A673 (cell line): ENCODE measurements at regions not wholly inside any gene's neighbourhood (a gene's known extent, or its start where the extent isn't known, plus 50 kb on each side); places are given as distances from the start of the nearest gene placed in this dataset.

Experiments
- BruUV-seq: library from RNA; stranded (reverse); fragments of 400-500 nt; replicated peaks from 2 replicates; lab custom pipeline; 2021; lab: Mats Ljungman, UMichigan
- CTCF ChIA-PET: fragments of 300-600 bp; sonication (Branson Sonifier 250); formaldehyde crosslinking; loops from one replicate; lab custom pipeline; 2022; ENCODE audit warnings: antibody characterized with exemption; lab: Charles Lee
- POLR2A ChIA-PET: fragments of 300-600 bp; sonication (Branson Sonifier 250); formaldehyde crosslinking; loops from one replicate; lab custom pipeline; 2022; ENCODE audit warnings: antibody characterized with exemption; ENCODE audit not compliant: low non-redundant PET; lab: Charles Lee
- DNase-seq: peaks from one replicate; pipeline ENCODE4 v3.0.0-alpha.2; 2015; ENCODE audit warnings: low spot score
- H3K27ac ChIP-seq: fragments of 200-600 bp; sonication (generic); 2 replicates; pipeline ENCODE4 v1.5.1; 2016; ENCODE audit warnings: mixed run types, low read depth, mild to moderate bottlenecking, mixed read lengths, antibody characterized with exemption, low read length; ENCODE audit not compliant: poor library complexity, severe bottlenecking
- H3K27me3 ChIP-seq: fragments of 200-600 bp; sonication (generic); replicated peaks from 2 replicates; pipeline ENCODE4 v1.6.1; 2017; ENCODE audit warnings: mixed run types, low read depth, mild to moderate bottlenecking, mixed read lengths, antibody characterized with exemption, low read length; ENCODE audit not compliant: insufficient read depth, poor library complexity
- H3K36me3 ChIP-seq: fragments of 200-600 bp; sonication (generic); 2 replicates; pipeline ENCODE4 v1.6.1; 2016; ENCODE audit warnings: mixed run types, mild to moderate bottlenecking, mixed read lengths, antibody characterized with exemption, low read length; ENCODE audit not compliant: insufficient read depth, poor library complexity, severe bottlenecking
- H3K4me1 ChIP-seq: fragments of 200-600 bp; sonication (generic); 2 replicates; pipeline ENCODE4 v1.6.1; 2017; ENCODE audit warnings: mixed run types, mild to moderate bottlenecking, mixed read lengths, antibody characterized with exemption, low read length; ENCODE audit not compliant: insufficient read depth, poor library complexity, severe bottlenecking
- H3K4me3 ChIP-seq: fragments of 200-600 bp; sonication (generic); 2 replicates; pipeline ENCODE4 v1.5.1; 2016; ENCODE audit warnings: low read depth, mixed run types, mild to moderate bottlenecking, mixed read lengths, low read length; ENCODE audit not compliant: poor library complexity, severe bottlenecking
- H3K9me3 ChIP-seq: fragments of 200-600 bp; sonication (generic); 2 replicates; pipeline ENCODE4 v1.6.1; 2016; ENCODE audit warnings: mixed run types, low read depth, mild to moderate bottlenecking, mixed read lengths, antibody characterized with exemption, low read length; ENCODE audit not compliant: poor library complexity, severe bottlenecking
- CTCF ChIP-seq: fragments of 300-800, 200-600 bp; sonication (generic); conservative IDR thresholded peaks from 2 replicates; pipeline ENCODE4 v1.5.1; 2017; ENCODE audit warnings: low read depth, mild to moderate bottlenecking, antibody characterized with exemption, low read length, moderate library complexity, mixed read lengths
- EZH2 ChIP-seq: fragments of 200-600 bp; sonication (generic); IDR thresholded peaks from 2 replicates; pipeline ENCODE4 v1.6.1; 2017; ENCODE audit warnings: borderline replicate concordance, low read depth, mild to moderate bottlenecking, mixed read lengths, antibody characterized with exemption, low read length; ENCODE audit not compliant: poor library complexity, severe bottlenecking
- intact Hi-C: fragments of 100-400 bp; cut with micrococcal nuclease; formaldehyde crosslinking; loops from one replicate; pipeline ENCODE4 v1.10.0; 2022; ENCODE audit not compliant: unreplicated experiment

DNA sequence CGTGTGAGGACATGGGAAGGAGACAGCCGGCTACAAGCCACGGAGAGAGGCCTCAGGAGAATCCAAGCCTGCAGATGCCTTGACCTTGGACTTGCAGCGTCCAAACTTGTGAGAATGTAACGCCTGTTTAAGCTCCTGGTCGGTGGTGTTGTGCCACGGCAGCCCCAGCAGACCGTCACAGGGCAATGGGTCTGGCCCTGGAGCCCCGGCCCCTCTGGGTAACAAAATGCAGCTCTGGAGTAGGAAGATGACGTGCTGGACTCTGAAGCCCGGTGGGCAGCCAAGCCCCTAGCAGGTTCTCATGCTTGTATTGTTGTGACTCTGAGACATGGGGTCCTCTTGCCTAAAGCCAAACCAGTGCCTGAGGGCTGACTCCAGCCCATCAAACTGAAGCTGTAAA is 174.7 kb downstream of the IRX2 start:
- no peaks in the 10 kb centered on the region for H3K27me3 ChIP-seq
- no TSS peak for BruUV-seq
- CTCF ChIA-PET, result no interaction called here
- no peak for DNase-seq
- H3K9me3 ChIP-seq, result peaks cover 22% of the 10 kb centered on the region
- no peaks in the 10 kb centered on the region for H3K4me1 ChIP-seq
- no peak overlapping the region for H3K4me3 ChIP-seq
- TF ChIP-seq EZH2 (no peak), CTCF (no peak)
- POLR2A ChIA-PET, result no interaction called here
- H3K36me3 ChIP-seq, result no peaks in the 10 kb centered on the region
- intact Hi-C loops, result no loop called here
- H3K27ac ChIP-seq, result no peak overlapping the region

- no peak overlapping the region for H3K27ac ChIP-seq
- POLR2A ChIA-PET, result no interaction called here
- H3K9me3 ChIP-seq, result peaks cover 22% of the 10 kb centered on the region
- intact Hi-C loops, result no loop called here
- H3K36me3 ChIP-seq, result no peaks in the 10 kb centered on the region
- H3K27me3 ChIP-seq, result no peaks in the 10 kb centered on the region
- BruUV-seq, result no TSS peak
- no peak overlapping the region for H3K4me3 ChIP-seq
- CTCF ChIA-PET, result no interaction called here
- H3K4me1 ChIP-seq, result no peaks in the 10 kb centered on the region
- TF ChIP-seq EZH2, result no peak
- no peak for DNase-seq
These were observed 175.6 kb downstream of the IRX2 start for GRCh38 chr5:2575871-2576270.

GRCh38 chr5:2575292-2575691 is 176.2 kb downstream of the IRX2 start:
- intact Hi-C loops, result no loop called here
- POLR2A ChIA-PET, result no interaction called here
- Histone ChIP-seq H3K4me3 (no peak overlapping the region), H3K27ac (no peak overlapping the region), H3K9me3 (peaks cover 22% of the 10 kb centered on the region), H3K36me3 (no peaks in the 10 kb centered on the region), H3K27me3 (no peaks in the 10 kb centered on the region), H3K4me1 (no peaks in the 10 kb centered on the region)
- no peak for TF ChIP-seq EZH2
- TF ChIP-seq CTCF, result no peak
- DNase-seq, result no peak
- BruUV-seq, result no TSS peak
- CTCF ChIA-PET, result no interaction called here

GRCh38 chr5:2574155-2574554 is 177.3 kb downstream of the IRX2 start:
- CTCF ChIA-PET, result no interaction called here
- no TSS peak for BruUV-seq

More at GRCh38 chr5:2574155-2574554, 177.3 kb downstream of the IRX2 start:
- TF ChIP-seq CTCF (no peak), EZH2 (no peak)
- POLR2A ChIA-PET, result no interaction called here
- Histone ChIP-seq H3K27ac (no peak overlapping the region), H3K27me3 (no peaks in the 10 kb centered on the region), H3K36me3 (no peaks in the 10 kb centered on the region), H3K4me3 (no peak overlapping the region), H3K4me1 (no peaks in the 10 kb centered on the region), H3K9me3 (peaks cover 27% of the 10 kb centered on the region)
- intact Hi-C loops, result no loop called here
- no peak for DNase-seq
